ENCODE measurements at regions not wholly inside any gene's neighbourhood (a gene's known extent, or its start where the extent isn't known, plus 50 kb on each side); places are given as distances from the start of the nearest gene placed in this dataset.

DNA sequence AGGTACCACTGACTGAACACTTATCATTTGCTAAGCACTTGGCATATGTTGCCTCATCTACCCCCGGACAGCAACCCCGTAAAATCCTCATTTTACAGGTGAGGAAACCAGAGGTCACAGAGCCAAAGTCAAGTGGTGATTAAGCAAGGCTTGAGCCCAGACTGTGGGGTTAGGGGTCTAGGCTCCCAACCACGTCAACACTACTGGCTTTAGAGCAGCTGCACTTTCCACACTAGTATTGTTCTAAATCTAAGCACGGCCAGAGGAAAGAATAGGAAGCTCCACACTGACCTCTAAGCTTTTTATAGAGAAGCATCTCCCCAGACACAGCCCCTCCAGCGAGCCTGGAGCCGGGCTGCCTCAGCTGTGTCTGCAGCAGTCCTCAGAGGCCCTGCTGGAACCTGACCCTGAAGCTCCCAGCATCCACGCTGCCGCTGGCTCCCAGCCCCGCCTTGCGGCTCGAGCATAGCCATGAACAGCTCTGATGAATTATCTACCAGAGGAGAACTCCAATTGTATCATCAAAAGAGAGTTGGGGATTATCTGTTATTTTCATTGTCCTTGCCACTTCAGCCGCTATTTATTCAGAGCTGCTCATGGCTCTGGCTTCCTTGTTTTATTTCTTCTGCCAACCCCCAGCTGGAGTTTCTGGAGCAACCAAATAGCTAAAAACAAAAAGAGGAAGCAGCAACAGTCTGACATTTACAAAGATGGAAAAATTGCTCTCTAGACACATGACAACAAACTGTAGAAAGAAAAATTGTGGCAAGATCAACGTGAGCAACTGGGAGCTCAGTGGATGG lies 62.2 kb upstream of the RTN4 start (continued):
- TF ChIP-seq, protein P1, sequence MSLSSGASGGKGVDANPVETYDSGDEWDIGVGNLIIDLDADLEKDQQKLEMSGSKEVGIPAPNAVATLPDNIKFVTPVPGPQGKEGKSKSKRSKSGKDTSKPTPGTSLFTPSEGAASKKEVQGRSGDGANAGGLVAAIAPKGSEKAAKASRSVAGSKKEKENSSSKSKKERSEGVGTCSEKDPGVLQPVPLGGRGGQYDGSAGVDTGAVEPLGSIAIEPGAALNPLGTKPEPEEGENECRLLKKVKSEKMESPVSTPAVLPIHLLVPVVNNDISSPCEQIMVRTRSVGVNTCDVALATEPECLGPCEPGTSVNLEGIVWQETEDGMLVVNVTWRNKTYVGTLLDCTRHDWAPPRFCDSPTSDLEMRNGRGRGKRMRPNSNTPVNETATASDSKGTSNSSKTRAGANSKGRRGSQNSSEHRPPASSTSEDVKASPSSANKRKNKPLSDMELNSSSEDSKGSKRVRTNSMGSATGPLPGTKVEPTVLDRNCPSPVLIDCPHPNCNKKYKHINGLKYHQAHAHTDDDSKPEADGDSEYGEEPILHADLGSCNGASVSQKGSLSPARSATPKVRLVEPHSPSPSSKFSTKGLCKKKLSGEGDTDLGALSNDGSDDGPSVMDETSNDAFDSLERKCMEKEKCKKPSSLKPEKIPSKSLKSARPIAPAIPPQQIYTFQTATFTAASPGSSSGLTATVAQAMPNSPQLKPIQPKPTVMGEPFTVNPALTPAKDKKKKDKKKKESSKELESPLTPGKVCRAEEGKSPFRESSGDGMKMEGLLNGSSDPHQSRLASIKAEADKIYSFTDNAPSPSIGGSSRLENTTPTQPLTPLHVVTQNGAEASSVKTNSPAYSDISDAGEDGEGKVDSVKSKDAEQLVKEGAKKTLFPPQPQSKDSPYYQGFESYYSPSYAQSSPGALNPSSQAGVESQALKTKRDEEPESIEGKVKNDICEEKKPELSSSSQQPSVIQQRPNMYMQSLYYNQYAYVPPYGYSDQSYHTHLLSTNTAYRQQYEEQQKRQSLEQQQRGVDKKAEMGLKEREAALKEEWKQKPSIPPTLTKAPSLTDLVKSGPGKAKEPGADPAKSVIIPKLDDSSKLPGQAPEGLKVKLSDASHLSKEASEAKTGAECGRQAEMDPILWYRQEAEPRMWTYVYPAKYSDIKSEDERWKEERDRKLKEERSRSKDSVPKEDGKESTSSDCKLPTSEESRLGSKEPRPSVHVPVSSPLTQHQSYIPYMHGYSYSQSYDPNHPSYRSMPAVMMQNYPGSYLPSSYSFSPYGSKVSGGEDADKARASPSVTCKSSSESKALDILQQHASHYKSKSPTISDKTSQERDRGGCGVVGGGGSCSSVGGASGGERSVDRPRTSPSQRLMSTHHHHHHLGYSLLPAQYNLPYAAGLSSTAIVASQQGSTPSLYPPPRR (CRISPR knock-in tag; IDR thresholded peaks at IDR 0.05; ENCODE audit: borderline replicate concordance), result no peak
- TF ChIP-seq ZNF841 (CRISPR knock-in tag; IDR thresholded peaks at IDR 0.05; ENCODE audit: borderline replicate concordance) (no peak), ZNF850 (CRISPR knock-in tag; conservative IDR thresholded peaks at IDR 0.05) (0 out of 2 replicates have a peak, but pooled peaks have one; percentile 57), ZMYM4 (CRISPR knock-in tag; IDR thresholded peaks at IDR 0.05) (0 out of 2 replicates have a peak, but pooled peaks have one; percentile 13), ATF7-NPFF (CRISPR knock-in tag; IDR thresholded peaks at IDR 0.05; ENCODE audit: low read depth) (0 out of 2 replicates have a peak, but pooled peaks have one; percentile 35), ZC3H13 (CRISPR knock-in tag; IDR thresholded peaks at IDR 0.05) (no peak), CBX2 (IDR thresholded peaks at IDR 0.05; ENCODE audit: low read depth, low read length) (no peak), CBX2 (CRISPR knock-in tag; IDR thresholded peaks at IDR 0.05; ENCODE audit: low read depth) (0 out of 2 replicates have a peak, but pooled peaks have one; percentile 67), ZNF337 (CRISPR knock-in tag; IDR thresholded peaks at IDR 0.05; ENCODE audit: borderline replicate concordance, low read depth) (no peak), SMAD3 (CRISPR knock-in tag; IDR thresholded peaks at IDR 0.05) (no peak), ZNF30 (CRISPR knock-in tag; IDR thresholded peaks at IDR 0.05) (no peak)
- TF ChIP-seq, protein P2, sequence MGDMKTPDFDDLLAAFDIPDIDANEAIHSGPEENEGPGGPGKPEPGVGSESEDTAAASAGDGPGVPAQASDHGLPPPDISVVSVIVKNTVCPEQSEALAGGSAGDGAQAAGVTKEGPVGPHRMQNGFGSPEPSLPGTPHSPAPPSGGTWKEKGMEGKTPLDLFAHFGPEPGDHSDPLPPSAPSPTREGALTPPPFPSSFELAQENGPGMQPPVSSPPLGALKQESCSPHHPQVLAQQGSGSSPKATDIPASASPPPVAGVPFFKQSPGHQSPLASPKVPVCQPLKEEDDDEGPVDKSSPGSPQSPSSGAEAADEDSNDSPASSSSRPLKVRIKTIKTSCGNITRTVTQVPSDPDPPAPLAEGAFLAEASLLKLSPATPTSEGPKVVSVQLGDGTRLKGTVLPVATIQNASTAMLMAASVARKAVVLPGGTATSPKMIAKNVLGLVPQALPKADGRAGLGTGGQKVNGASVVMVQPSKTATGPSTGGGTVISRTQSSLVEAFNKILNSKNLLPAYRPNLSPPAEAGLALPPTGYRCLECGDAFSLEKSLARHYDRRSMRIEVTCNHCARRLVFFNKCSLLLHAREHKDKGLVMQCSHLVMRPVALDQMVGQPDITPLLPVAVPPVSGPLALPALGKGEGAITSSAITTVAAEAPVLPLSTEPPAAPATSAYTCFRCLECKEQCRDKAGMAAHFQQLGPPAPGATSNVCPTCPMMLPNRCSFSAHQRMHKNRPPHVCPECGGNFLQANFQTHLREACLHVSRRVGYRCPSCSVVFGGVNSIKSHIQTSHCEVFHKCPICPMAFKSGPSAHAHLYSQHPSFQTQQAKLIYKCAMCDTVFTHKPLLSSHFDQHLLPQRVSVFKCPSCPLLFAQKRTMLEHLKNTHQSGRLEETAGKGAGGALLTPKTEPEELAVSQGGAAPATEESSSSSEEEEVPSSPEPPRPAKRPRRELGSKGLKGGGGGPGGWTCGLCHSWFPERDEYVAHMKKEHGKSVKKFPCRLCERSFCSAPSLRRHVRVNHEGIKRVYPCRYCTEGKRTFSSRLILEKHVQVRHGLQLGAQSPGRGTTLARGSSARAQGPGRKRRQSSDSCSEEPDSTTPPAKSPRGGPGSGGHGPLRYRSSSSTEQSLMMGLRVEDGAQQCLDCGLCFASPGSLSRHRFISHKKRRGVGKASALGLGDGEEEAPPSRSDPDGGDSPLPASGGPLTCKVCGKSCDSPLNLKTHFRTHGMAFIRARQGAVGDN (CRISPR knock-in tag; IDR thresholded peaks at IDR 0.05), result peak; percentile 58
- TF ChIP-seq, protein P3, sequence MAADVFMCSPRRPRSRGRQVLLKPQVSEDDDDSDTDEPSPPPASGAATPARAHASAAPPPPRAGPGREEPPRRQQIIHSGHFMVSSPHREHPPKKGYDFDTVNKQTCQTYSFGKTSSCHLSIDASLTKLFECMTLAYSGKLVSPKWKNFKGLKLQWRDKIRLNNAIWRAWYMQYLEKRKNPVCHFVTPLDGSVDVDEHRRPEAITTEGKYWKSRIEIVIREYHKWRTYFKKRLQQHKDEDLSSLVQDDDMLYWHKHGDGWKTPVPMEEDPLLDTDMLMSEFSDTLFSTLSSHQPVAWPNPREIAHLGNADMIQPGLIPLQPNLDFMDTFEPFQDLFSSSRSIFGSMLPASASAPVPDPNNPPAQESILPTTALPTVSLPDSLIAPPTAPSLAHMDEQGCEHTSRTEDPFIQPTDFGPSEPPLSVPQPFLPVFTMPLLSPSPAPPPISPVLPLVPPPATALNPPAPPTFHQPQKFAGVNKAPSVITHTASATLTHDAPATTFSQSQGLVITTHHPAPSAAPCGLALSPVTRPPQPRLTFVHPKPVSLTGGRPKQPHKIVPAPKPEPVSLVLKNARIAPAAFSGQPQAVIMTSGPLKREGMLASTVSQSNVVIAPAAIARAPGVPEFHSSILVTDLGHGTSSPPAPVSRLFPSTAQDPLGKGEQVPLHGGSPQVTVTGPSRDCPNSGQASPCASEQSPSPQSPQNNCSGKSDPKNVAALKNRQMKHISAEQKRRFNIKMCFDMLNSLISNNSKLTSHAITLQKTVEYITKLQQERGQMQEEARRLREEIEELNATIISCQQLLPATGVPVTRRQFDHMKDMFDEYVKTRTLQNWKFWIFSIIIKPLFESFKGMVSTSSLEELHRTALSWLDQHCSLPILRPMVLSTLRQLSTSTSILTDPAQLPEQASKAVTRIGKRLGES (CRISPR knock-in tag; IDR thresholded peaks at IDR 0.05; ENCODE audit: borderline replicate concordance), result no peak
- TF ChIP-seq, protein P4, sequence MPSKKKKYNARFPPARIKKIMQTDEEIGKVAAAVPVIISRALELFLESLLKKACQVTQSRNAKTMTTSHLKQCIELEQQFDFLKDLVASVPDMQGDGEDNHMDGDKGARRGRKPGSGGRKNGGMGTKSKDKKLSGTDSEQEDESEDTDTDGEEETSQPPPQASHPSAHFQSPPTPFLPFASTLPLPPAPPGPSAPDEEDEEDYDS (CRISPR knock-in tag; IDR thresholded peaks at IDR 0.05), result no peak
- TF ChIP-seq, protein P5, sequence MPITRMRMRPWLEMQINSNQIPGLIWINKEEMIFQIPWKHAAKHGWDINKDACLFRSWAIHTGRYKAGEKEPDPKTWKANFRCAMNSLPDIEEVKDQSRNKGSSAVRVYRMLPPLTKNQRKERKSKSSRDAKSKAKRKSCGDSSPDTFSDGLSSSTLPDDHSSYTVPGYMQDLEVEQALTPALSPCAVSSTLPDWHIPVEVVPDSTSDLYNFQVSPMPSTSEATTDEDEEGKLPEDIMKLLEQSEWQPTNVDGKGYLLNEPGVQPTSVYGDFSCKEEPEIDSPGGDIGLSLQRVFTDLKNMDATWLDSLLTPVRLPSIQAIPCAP (CRISPR knock-in tag; IDR thresholded peaks at IDR 0.05; ENCODE audit: low read depth), result no peak

Data from HepG2 (cell line).